ENCODE measurements at regions not wholly inside any gene's neighbourhood (a gene's known extent, or its start where the extent isn't known, plus 50 kb on each side); places are given as distances from the start of the nearest gene placed in this dataset.

- TF ChIP-seq, protein P1, sequence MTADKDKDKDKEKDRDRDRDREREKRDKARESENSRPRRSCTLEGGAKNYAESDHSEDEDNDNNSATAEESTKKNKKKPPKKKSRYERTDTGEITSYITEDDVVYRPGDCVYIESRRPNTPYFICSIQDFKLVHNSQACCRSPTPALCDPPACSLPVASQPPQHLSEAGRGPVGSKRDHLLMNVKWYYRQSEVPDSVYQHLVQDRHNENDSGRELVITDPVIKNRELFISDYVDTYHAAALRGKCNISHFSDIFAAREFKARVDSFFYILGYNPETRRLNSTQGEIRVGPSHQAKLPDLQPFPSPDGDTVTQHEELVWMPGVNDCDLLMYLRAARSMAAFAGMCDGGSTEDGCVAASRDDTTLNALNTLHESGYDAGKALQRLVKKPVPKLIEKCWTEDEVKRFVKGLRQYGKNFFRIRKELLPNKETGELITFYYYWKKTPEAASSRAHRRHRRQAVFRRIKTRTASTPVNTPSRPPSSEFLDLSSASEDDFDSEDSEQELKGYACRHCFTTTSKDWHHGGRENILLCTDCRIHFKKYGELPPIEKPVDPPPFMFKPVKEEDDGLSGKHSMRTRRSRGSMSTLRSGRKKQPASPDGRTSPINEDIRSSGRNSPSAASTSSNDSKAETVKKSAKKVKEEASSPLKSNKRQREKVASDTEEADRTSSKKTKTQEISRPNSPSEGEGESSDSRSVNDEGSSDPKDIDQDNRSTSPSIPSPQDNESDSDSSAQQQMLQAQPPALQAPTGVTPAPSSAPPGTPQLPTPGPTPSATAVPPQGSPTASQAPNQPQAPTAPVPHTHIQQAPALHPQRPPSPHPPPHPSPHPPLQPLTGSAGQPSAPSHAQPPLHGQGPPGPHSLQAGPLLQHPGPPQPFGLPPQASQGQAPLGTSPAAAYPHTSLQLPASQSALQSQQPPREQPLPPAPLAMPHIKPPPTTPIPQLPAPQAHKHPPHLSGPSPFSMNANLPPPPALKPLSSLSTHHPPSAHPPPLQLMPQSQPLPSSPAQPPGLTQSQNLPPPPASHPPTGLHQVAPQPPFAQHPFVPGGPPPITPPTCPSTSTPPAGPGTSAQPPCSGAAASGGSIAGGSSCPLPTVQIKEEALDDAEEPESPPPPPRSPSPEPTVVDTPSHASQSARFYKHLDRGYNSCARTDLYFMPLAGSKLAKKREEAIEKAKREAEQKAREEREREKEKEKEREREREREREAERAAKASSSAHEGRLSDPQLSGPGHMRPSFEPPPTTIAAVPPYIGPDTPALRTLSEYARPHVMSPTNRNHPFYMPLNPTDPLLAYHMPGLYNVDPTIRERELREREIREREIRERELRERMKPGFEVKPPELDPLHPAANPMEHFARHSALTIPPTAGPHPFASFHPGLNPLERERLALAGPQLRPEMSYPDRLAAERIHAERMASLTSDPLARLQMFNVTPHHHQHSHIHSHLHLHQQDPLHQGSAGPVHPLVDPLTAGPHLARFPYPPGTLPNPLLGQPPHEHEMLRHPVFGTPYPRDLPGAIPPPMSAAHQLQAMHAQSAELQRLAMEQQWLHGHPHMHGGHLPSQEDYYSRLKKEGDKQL (CRISPR knock-in tag; IDR thresholded peaks at IDR 0.05; ENCODE audit: borderline replicate concordance), result no peak
- TF ChIP-seq ZFP30 (CRISPR knock-in tag; IDR thresholded peaks at IDR 0.05; ENCODE audit: borderline replicate concordance) (no peak), NFRKB (IDR thresholded peaks at IDR 0.05; ENCODE audit: low read depth) (peak; percentile 53; the same call in 1 of the 2 replicates), POLR2AphosphoS2 (IDR thresholded peaks at IDR 0.05; ENCODE audit: low read length) (peak; percentile 73), EHMT2 (IDR thresholded peaks at IDR 0.05) (no peak), HDGF (IDR thresholded peaks at IDR 0.05) (no peak), GTF2B (IDR thresholded peaks at IDR 0.05; ENCODE audit: extremely low read depth, insufficient read length) (no peak), SUPT5H (IDR thresholded peaks at IDR 0.05) (no peak; the same call in none of the 2 replicates), CBFA2T3 (IDR thresholded peaks at IDR 0.05) (no peak), ETV1 (tag; conservative IDR thresholded peaks at IDR 0.05; ENCODE audit: low read depth) (no peak), TBL1XR1 (IDR thresholded peaks at IDR 0.05; ENCODE audit: low read length in 2 of 2) (no peak), ETV5 (CRISPR knock-in tag; IDR thresholded peaks at IDR 0.05; ENCODE audit: low read depth) (no peak)
- TF ChIP-seq, protein P2, sequence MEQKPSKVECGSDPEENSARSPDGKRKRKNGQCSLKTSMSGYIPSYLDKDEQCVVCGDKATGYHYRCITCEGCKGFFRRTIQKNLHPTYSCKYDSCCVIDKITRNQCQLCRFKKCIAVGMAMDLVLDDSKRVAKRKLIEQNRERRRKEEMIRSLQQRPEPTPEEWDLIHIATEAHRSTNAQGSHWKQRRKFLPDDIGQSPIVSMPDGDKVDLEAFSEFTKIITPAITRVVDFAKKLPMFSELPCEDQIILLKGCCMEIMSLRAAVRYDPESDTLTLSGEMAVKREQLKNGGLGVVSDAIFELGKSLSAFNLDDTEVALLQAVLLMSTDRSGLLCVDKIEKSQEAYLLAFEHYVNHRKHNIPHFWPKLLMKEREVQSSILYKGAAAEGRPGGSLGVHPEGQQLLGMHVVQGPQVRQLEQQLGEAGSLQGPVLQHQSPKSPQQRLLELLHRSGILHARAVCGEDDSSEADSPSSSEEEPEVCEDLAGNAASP (IDR thresholded peaks at IDR 0.05), result no peak
- TF ChIP-seq, protein P3, sequence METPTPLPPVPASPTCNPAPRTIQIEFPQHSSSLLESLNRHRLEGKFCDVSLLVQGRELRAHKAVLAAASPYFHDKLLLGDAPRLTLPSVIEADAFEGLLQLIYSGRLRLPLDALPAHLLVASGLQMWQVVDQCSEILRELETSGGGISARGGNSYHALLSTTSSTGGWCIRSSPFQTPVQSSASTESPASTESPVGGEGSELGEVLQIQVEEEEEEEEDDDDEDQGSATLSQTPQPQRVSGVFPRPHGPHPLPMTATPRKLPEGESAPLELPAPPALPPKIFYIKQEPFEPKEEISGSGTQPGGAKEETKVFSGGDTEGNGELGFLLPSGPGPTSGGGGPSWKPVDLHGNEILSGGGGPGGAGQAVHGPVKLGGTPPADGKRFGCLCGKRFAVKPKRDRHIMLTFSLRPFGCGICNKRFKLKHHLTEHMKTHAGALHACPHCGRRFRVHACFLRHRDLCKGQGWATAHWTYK (CRISPR knock-in tag; IDR thresholded peaks at IDR 0.05), result peak; percentile 26; the same call in 1 of the 2 replicates
- TF ChIP-seq, protein P4, sequence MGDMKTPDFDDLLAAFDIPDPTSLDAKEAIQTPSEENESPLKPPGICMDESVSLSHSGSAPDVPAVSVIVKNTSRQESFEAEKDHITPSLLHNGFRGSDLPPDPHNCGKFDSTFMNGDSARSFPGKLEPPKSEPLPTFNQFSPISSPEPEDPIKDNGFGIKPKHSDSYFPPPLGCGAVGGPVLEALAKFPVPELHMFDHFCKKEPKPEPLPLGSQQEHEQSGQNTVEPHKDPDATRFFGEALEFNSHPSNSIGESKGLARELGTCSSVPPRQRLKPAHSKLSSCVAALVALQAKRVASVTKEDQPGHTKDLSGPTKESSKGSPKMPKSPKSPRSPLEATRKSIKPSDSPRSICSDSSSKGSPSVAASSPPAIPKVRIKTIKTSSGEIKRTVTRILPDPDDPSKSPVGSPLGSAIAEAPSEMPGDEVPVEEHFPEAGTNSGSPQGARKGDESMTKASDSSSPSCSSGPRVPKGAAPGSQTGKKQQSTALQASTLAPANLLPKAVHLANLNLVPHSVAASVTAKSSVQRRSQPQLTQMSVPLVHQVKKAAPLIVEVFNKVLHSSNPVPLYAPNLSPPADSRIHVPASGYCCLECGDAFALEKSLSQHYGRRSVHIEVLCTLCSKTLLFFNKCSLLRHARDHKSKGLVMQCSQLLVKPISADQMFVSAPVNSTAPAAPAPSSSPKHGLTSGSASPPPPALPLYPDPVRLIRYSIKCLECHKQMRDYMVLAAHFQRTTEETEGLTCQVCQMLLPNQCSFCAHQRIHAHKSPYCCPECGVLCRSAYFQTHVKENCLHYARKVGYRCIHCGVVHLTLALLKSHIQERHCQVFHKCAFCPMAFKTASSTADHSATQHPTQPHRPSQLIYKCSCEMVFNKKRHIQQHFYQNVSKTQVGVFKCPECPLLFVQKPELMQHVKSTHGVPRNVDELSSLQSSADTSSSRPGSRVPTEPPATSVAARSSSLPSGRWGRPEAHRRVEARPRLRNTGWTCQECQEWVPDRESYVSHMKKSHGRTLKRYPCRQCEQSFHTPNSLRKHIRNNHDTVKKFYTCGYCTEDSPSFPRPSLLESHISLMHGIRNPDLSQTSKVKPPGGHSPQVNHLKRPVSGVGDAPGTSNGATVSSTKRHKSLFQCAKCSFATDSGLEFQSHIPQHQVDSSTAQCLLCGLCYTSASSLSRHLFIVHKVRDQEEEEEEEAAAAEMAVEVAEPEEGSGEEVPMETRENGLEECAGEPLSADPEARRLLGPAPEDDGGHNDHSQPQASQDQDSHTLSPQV (IDR thresholded peaks at IDR 0.05), result no peak
Measured at GRCh38 chr6:67883500-67884366, 751.3 kb upstream of the ADGRB3 start (continued).

Measured in K562 (cell line).